ENCODE measurements at regions not wholly inside any gene's neighbourhood (a gene's known extent, or its start where the extent isn't known, plus 50 kb on each side); places are given as distances from the start of the nearest gene placed in this dataset.
"Not testable (repeated sequence)": the region's sequence is repeated elsewhere in the genome, so short reads cannot be mapped to it uniquely, and the experiment has no call there.

- DNase-seq (ENCODE audit: low read depth) = no peak
These were observed 415.0 kb upstream of the ESRRG start for GRCh38 chr1:217138173-217138765.

DNA sequence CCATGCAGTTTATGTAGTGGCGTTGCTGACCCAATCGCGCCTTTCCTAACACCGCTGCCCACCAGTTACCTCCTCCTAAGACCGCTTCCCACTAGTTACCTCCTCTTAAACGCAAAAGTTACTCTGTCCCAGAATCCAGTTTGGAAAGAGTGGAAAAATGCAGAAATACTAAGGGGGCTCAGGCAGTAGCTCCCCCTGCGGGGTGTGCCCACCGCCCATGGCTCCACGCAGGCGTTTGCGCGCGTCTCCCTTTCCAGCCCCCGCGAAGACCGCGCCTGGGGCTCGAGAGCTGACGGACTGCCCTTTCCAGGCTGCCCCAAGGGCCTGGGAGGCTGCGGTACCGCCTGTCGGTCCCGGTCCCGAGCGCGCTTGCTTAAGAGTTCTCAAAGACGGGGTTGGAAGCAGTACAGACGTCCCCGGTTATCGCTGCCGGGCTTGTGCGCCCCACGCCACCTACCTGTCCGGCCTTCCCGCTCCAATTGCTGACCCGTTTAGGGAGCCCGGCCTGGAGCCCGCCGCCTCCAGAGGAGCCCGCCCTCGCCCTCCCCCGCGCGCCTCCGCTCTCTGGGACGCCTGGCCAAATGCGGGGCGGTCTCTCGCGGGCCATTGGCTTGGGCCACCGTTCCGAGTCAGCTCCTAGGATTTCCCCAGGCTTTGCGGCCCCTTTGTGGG is 414.1 kb upstream of the ESRRG start:
- no peak for DNase-seq (ENCODE audit: low read depth)

GRCh38 chr1:217136895-217137205 is 413.6 kb upstream of the ESRRG start:
- no peak for DNase-seq (ENCODE audit: low read depth)

- DNase-seq (ENCODE audit: low read depth) = no peak
These were observed 413.0 kb upstream of the ESRRG start for GRCh38 chr1:217135987-217136894.

- no peak for DNase-seq (ENCODE audit: low read depth)
These were observed 412.3 kb upstream of the ESRRG start for GRCh38 chr1:217135569-217135915.

GRCh38 chr1:217134857-217135568 is 411.8 kb upstream of the ESRRG start:
- DNase-seq (ENCODE audit: low read depth) = no peak

- no peak for DNase-seq (ENCODE audit: low read depth)
These were observed 411.0 kb upstream of the ESRRG start for GRCh38 chr1:217133958-217134856.

DNA sequence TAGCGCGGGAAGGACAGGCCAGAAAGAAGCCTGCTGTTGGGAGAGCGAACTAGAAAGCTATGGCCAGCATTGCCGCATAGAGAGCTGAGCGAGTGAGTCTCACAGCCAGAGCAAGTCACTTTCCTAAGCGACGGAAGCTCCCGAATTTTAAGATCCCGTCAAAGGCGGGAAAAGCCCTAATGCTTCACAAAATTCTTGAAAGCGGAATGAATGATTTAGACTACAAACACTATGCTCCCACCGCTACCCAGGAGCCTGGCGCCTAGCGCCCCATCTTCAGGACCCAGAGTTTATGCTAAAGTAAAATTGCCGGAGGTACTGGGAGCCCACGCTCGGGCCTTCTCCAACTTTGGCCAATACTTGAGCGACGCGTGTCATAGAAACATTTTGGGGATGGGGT is 409.9 kb upstream of the ESRRG start:
- no peak for DNase-seq (ENCODE audit: low read depth)

GRCh38 chr1:217123340-217123739 is 400.1 kb upstream of the ESRRG start:
- DNase-seq (ENCODE audit: low read depth) = not testable (repeated sequence)

DNA sequence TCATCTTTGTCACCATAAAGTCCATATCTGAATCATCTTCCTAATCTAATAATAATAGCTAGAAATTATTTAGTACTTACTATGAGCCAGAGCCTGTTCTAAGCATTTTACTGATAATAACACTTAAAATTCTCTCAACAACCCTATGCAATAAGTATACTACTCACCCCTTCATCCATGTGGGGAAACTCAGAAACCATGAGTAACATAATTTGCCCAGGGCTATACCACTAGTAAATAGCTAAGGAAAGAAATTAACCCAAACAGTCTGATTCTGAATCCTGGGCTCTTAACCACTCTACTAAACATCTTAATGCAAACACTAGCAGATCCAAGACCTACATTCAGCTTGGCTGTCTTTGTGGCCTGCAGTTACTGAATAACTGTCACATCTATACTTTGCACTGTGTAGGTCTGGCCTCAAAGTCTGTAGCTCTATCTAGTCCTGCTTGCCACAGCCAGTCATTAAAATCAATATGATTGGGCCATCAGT is 394.8 kb upstream of the ESRRG start:
- DNase-seq (ENCODE audit: low read depth) = no peak

DNA sequence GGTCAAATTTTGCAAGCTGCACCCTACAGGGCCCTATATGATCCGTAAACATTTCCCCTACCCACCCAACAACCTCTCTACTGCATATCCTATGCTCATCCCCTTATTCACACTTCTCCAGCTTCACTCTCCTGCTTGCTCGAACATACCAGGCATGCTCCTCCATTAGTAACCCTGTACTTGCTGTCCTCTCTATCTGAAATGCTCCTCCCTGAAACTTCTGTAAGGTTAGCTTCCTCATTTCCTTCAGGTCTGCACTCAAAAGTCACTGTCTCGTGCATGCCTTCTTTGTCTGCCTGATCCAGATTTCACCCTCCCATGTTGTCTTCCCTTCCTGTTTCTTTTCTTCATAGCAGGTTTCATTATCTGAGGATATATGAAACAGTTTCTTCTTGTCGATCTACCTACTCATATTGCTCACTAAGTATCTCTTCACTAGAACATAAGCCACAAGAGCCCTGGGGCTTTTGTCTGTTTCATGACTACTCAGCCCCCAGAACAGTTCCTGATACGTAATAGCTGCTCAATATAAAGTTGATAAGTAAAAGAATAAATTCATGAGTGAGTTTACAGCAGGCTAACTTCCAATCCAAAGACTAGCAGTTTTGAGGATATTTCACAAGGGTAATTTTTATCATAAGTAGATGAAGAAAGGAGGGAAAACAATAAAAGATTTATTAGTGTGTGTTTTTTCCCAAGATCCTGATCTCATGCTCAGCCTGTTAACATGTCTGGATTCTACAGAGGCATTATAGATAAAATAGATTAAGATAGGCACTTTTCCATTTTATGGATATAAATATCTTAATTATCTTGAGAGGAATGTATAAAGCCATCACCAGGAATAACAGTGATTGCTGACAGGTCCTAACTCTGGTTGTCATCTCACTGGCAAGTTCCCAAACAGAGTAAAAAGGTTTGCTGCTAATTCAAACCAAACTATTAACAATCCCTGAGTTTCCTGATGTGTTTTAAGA is 392.5 kb upstream of the ESRRG start:
- DNase-seq (ENCODE audit: low read depth) = no peak

- DNase-seq (ENCODE audit: low read depth) = no peak
These were observed 386.7 kb upstream of the ESRRG start for GRCh38 chr1:217109928-217110327.

- no peak for DNase-seq (ENCODE audit: low read depth)
These were observed 383.1 kb upstream of the ESRRG start for GRCh38 chr1:217106231-217106901.

GRCh38 chr1:217105437-217105836 is 382.2 kb upstream of the ESRRG start:
- DNase-seq (ENCODE audit: low read depth) = no peak

DNA sequence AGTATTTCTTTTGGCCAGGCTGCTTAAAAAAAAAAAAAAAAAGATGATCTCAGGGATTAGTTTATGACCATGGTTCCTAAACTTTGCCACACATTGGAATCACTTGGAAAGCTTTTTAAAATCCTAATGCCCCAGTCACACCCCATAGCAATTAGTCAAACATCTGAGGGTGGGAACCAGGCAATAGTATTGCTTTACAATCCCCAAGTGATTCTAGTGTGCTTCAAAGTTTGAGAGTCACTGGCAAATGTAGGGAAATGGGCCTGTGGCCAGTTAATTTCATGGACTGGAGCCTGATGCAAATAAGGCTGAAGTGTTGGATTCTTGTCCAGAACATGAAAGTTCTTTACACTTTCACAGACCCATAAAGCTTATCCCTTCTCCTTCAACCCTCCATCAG is 374.6 kb upstream of the ESRRG start:
- no peak for DNase-seq (ENCODE audit: low read depth)

GRCh38 chr1:217096200-217096599 is 373.0 kb upstream of the ESRRG start:
- no peak for DNase-seq (ENCODE audit: low read depth)

GRCh38 chr1:217095050-217095622 is 371.9 kb upstream of the ESRRG start:
- no peak for DNase-seq (ENCODE audit: low read depth)

DNA sequence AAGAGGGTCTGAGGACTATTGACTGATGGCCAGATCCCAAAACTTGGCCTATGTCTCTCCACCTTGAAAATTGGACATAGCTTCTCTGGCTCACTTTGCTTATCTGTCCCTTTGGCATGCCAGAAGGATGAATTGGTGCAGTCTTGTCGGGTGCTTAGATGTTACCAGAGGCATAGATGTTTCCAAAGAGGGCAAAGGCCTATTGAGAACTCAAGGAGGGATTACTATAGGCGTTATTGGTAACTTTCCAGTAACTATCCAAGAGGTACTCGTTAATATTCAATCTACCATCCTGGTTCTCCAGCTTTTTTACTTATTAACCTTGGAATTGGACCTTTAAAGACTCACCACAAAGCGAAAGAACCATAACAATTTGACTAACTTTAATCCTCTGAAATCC is 368.3 kb upstream of the ESRRG start:
- DNase-seq (ENCODE audit: low read depth) = no peak

Measured in stromal cell of bone marrow (primary cell).